ENCODE measurements at regions not wholly inside any gene's neighbourhood (a gene's known extent, or its start where the extent isn't known, plus 50 kb on each side); places are given as distances from the start of the nearest gene placed in this dataset.

DNA sequence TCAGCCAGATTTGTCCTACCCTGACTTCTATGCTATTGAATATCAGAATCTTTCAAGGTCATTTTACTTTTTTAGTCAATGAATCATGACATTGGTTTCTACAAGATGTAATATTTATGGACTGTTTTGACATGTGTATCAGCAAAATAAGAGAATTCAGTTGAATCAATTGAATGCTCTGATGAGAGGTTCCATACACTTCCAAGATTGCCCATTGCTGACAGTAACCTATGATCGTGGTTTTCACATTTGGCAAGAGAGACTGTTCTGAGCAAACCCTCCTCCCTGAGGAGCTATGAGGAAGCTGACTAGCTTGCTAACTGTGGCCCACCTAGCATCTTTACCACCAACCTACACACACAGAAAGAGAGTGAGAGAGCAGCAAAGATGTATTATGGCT is 56.7 kb upstream of the FST start:
- intact Hi-C loops (cut with DNase I; ENCODE audit: low total_unique reads) (loop anchor here (10.0 kb wide), 1 partner anchor 159 kb away; no protein-coding TSS in a partner anchor), in situ Hi-C loops (cut with MboI; ENCODE audit: low sequenced_read_pairs in 4 of 4) (no loop called here)
- no peak for TF ChIP-seq POLR2A (IDR thresholded peaks at IDR 0.05)
- TF ChIP-seq, protein P1, sequence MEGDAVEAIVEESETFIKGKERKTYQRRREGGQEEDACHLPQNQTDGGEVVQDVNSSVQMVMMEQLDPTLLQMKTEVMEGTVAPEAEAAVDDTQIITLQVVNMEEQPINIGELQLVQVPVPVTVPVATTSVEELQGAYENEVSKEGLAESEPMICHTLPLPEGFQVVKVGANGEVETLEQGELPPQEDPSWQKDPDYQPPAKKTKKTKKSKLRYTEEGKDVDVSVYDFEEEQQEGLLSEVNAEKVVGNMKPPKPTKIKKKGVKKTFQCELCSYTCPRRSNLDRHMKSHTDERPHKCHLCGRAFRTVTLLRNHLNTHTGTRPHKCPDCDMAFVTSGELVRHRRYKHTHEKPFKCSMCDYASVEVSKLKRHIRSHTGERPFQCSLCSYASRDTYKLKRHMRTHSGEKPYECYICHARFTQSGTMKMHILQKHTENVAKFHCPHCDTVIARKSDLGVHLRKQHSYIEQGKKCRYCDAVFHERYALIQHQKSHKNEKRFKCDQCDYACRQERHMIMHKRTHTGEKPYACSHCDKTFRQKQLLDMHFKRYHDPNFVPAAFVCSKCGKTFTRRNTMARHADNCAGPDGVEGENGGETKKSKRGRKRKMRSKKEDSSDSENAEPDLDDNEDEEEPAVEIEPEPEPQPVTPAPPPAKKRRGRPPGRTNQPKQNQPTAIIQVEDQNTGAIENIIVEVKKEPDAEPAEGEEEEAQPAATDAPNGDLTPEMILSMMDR (IDR thresholded peaks at IDR 0.05 in 4 of 5, conservative IDR thresholded peaks at IDR 0.05 in 1 of 5) = no peak
- H3K36me3 ChIP-seq = no peaks in the 10 kb centered on the region
- H3K27ac ChIP-seq = no peak overlapping the region
- ATAC-seq (no peak), DNase-seq (no peak)
- no peaks in the 10 kb centered on the region for H3K4me1 ChIP-seq
- no peaks in the 10 kb centered on the region for H3K9me3 ChIP-seq
- no peaks in the 10 kb centered on the region for H3K27me3 ChIP-seq
- no peak overlapping the region for H3K4me3 ChIP-seq

DNA sequence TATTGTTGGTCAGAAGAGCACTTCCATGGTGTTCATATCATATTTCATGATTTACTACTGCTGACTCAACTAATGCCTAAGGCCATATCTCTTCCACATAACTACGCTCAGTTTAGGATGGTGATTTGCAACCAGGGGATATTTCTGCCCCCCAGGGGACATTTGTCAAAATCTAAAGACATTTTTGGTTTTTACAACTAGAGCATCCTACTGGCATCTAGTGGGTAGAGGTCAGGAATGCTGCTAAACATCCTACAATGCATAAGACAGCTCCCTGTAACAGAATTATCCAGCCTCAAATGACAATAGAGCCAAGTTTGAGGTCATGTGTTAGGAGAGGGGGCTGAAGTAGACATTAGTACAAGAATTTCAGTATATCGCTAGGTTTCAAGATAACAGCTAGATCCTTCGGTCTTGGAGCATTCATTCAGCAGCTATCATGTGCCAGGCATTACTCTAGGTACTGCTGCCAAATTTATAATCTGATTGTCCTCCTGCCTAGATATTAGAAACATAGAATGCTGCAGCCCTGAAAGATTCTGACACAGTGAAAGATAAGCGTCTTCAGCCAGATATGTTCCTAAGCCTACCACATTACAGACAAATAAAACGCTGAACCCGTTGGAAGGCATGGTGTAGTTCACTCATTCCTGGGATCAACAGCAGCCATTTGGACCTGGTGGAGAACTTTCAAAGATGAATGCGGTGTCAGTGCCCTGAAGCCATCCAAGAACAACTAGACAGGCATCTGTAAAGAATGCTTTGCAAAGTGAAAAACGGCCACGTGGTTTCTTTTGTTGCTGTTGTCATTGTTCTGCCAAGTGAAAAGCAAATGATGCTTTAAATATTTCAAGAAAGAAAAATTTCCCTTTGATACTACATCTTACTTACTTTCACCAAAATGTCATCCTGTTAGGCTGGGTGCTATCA is 55.5 kb upstream of the FST start:
- DNase-seq (no peak), ATAC-seq (no peak)
- Histone ChIP-seq H3K27ac (no peak overlapping the region), H3K27me3 (no peaks in the 10 kb centered on the region), H3K9me3 (no peaks in the 10 kb centered on the region), H3K4me1 (no peaks in the 10 kb centered on the region), H3K4me3 (no peak overlapping the region), H3K36me3 (no peaks in the 10 kb centered on the region)
- intact Hi-C loops (cut with DNase I; ENCODE audit: low total_unique reads) = loop anchor here (5.0 to 10.0 kb wide), 2 partner anchors 160 to 802 kb away; no protein-coding TSS in a partner anchor
- in situ Hi-C loops (cut with MboI; ENCODE audit: low sequenced_read_pairs in 4 of 4) = loop anchor here in 1 of 4 donors (25.0 kb wide), 1 partner anchor 263 kb away; no protein-coding TSS in a partner anchor
- TF ChIP-seq, protein P1 (IDR thresholded peaks at IDR 0.05 in 4 of 5, conservative IDR thresholded peaks at IDR 0.05 in 1 of 5) = no peak
- TF ChIP-seq POLR2A (IDR thresholded peaks at IDR 0.05) = no peak

DNA sequence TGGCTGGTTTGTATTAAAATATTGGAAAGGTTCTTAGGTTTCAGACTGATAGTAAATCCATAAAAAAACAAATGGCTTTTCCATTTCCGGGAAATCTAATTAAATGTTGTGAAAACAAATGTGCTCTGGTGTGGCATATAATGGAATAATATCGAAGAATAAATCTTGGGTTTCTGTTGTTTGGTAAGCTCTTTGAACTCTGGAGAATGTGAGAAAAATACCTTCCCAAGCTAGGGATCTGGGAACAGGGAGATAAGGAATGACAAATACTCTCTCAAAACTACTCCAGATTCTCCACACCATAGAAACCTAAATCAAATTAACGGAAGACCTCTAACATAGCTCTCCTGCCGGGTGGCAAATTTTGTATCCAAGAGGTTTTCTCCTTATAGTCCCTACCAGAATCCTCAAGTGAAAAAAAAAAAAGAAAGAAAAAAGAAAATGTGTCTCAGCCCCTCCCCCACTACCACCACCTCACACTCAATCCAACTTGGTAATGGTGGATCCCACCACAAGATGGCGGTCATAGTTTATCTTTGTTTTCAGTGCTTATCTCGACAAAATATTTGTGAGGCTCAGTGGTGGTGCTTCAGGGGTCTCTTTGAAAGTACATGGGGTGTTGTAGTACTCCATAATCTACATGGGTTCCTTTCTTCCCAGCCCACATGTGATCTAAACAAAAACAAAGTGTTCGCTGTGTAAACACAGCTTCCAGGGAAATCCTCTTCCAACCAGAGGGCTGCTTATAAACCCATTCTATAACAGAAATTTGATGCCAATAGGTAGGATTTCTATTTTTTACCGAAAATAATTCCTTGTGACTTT is 54.5 kb upstream of the FST start:
- DNase-seq = no peak
- H3K36me3 ChIP-seq = no peaks in the 10 kb centered on the region
- in situ Hi-C loops (cut with MboI; ENCODE audit: low sequenced_read_pairs in 4 of 4) (loop anchor here in 1 of 4 donors (25.0 kb wide), 1 partner anchor 264 kb away; no protein-coding TSS in a partner anchor), intact Hi-C loops (cut with DNase I; ENCODE audit: low total_unique reads) (loop anchor here (5.0 to 10.0 kb wide), 2 partner anchors 161 to 801 kb away; no protein-coding TSS in a partner anchor)
- H3K9me3 ChIP-seq = no peaks in the 10 kb centered on the region
- H3K27ac ChIP-seq = no peak overlapping the region
- no peaks in the 10 kb centered on the region for H3K4me1 ChIP-seq
- no peak for ATAC-seq
- TF ChIP-seq, protein P1 (IDR thresholded peaks at IDR 0.05 in 4 of 5, conservative IDR thresholded peaks at IDR 0.05 in 1 of 5) = peak in 1 of 5 experiments; percentile 24
- no peak for TF ChIP-seq POLR2A (IDR thresholded peaks at IDR 0.05)
- no peak overlapping the region for H3K4me3 ChIP-seq
- no peaks in the 10 kb centered on the region for H3K27me3 ChIP-seq

DNA sequence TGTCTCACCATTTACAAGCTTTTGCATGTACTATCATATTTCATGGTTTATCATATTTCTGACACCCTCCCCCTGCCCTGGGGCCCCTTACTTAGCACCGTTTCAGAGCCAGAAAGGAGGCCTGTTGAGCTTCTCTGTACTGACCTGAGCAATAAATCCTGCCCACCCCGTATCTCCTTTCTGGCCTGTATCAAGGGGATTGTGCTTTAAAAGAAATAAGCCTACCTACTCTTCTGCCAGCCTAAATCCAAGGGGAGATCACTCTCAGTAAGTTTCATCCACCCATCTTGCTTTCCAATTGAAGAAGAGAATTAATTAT is 54.0 kb upstream of the FST start:
- intact Hi-C loops (cut with DNase I; ENCODE audit: low total_unique reads) = loop anchor here (5.0 to 10.0 kb wide), 2 partner anchors 162 to 801 kb away; no protein-coding TSS in a partner anchor
- TF ChIP-seq POLR2A (IDR thresholded peaks at IDR 0.05) = no peak
- TF ChIP-seq, protein P1 (IDR thresholded peaks at IDR 0.05 in 4 of 5, conservative IDR thresholded peaks at IDR 0.05 in 1 of 5) = no peak
- no peaks in the 10 kb centered on the region for H3K27me3 ChIP-seq
- ATAC-seq (no peak), DNase-seq (no peak)
- no peaks in the 10 kb centered on the region for H3K9me3 ChIP-seq
- in situ Hi-C loops (cut with MboI; ENCODE audit: low sequenced_read_pairs in 4 of 4) = loop anchor here in 1 of 4 donors (25.0 kb wide), 1 partner anchor 264 kb away; no protein-coding TSS in a partner anchor
- no peaks in the 10 kb centered on the region for H3K4me1 ChIP-seq
- H3K27ac ChIP-seq = no peak overlapping the region
- H3K4me3 ChIP-seq = no peak overlapping the region
- no peaks in the 10 kb centered on the region for H3K36me3 ChIP-seq

Data from gastrocnemius medialis (tissue), 4 donors.